ENCODE measurements at regions not wholly inside any gene's neighbourhood (a gene's known extent, or its start where the extent isn't known, plus 50 kb on each side); places are given as distances from the start of the nearest gene placed in this dataset.

DNA sequence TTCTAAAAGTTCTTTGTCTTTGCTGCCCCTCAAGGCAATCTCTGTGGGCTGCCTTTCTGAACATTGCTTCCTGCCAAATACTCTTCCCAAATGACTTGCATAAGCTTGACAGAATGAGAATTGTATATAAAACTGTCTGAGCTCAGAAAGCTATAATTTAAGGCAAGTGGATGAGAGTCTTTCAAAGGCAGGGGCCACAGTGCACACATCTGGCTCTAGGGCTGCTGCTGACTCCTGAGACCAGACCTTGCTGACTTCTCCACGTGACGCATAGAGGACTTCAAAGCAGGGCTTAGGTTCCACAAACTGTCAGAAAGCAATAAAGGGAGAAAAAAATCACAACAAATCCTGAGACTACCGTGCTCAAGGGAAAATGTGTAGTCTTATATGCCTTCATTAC lies 79.4 kb upstream of the DIRAS2 start (continued):
- no peak for TF ChIP-seq ELF1 (IDR thresholded peaks at IDR 0.05)

DNA sequence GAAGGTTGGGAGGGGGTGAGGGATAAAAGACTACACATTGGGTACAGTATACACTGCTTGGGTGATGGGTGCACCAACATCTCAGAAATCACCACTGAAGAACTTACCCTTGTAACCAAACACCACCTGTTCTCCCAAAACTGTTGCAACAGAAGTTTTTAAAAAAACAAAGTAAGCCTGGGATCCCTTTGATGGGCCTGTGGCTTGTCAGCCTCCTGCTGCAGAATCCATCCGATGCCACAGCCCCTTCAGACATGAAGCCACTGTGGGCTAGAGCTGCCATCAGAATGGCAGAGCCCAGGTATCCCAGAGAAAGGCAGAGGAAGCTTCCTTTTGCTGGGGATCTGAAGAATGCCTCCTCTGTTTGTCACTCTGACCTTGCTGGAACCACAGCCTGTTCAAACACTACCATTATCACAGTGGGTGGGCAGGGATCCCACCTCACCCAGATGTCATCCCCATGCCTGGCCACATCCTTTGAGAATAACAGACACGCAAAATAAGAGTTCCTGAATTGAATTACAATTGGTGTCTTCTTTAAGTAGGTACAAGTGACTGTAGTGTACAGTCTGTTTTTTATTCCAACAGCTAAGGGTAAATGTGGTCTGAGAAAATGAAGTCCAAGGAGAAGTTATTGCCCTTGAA lies 78.1 kb upstream of the DIRAS2 start:
- Histone ChIP-seq H3K4me3 (ENCODE audit: low read depth in 2 of 2, low read length in 1 of 2) (no peak overlapping the region), H3K9me2 (no peaks in the 10 kb centered on the region), H2AFZ (ENCODE audit: low read depth) (no peak overlapping the region), H3K9ac (no peak overlapping the region), H3K27me3 (ENCODE audit: insufficient read depth) (no peaks in the 10 kb centered on the region), H3K4me2 (no peak overlapping the region), H3K9me3 (no peaks in the 10 kb centered on the region), H3K36me3 (replicated peaks in 1 of 2; ENCODE audit: control insufficient read depth in 1 of 2, insufficient read depth in 2 of 2, low read length in 1 of 2) (no peaks in the 10 kb centered on the region), H3K27ac (ENCODE audit: low read depth in 2 of 2, low read length in 1 of 2) (no peak overlapping the region), H3K79me2 (ENCODE audit: insufficient read depth) (no peaks in the 10 kb centered on the region), H3K4me1 (ENCODE audit: control insufficient read depth in 1 of 2, insufficient read depth in 2 of 2, low read depth in 1 of 2, low read length in 1 of 2) (no peaks in the 10 kb centered on the region), H3F3A (replicated peaks; ENCODE audit: insufficient read depth) (no peaks in the 10 kb centered on the region), H4K20me1 (ENCODE audit: insufficient read depth) (no peaks in the 10 kb centered on the region)
- TF ChIP-seq EZH2phosphoT487 (IDR thresholded peaks at IDR 0.05; ENCODE audit: borderline replicate concordance, low read depth) (no peak), NFIC (IDR thresholded peaks at IDR 0.05; ENCODE audit: borderline replicate concordance) (no peak), FOXM1 (IDR thresholded peaks at IDR 0.05; ENCODE audit: low read depth) (no peak), RXRA (IDR thresholded peaks at IDR 0.05; ENCODE audit: borderline replicate concordance, low read depth) (no peak), TCF12 (IDR thresholded peaks at IDR 0.05) (no peak), MEF2A (IDR thresholded peaks at IDR 0.05; ENCODE audit: borderline replicate concordance, low read depth) (no peak), TEAD4 (IDR thresholded peaks at IDR 0.05; ENCODE audit: borderline replicate concordance, insufficient read depth) (no peak), TAF1 (IDR thresholded peaks at IDR 0.05; ENCODE audit: borderline replicate concordance, low read depth, low read length) (no peak), CHD2 (IDR thresholded peaks at IDR 0.05; ENCODE audit: low read length, partially characterized antibody) (no peak), POLR2AphosphoS5 (IDR thresholded peaks at IDR 0.05; ENCODE audit: low read depth, low read length) (no peak), MXI1 (IDR thresholded peaks at IDR 0.05; ENCODE audit: low read depth, low read length) (no peak)
- TF ChIP-seq, protein P1, sequence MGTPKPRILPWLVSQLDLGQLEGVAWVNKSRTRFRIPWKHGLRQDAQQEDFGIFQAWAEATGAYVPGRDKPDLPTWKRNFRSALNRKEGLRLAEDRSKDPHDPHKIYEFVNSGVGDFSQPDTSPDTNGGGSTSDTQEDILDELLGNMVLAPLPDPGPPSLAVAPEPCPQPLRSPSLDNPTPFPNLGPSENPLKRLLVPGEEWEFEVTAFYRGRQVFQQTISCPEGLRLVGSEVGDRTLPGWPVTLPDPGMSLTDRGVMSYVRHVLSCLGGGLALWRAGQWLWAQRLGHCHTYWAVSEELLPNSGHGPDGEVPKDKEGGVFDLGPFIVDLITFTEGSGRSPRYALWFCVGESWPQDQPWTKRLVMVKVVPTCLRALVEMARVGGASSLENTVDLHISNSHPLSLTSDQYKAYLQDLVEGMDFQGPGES (IDR thresholded peaks at IDR 0.05; ENCODE audit: low read depth, low read length): no peak
- TF ChIP-seq, protein P2, sequence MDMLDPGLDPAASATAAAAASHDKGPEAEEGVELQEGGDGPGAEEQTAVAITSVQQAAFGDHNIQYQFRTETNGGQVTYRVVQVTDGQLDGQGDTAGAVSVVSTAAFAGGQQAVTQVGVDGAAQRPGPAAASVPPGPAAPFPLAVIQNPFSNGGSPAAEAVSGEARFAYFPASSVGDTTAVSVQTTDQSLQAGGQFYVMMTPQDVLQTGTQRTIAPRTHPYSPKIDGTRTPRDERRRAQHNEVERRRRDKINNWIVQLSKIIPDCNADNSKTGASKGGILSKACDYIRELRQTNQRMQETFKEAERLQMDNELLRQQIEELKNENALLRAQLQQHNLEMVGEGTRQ (IDR thresholded peaks at IDR 0.05; ENCODE audit: borderline replicate concordance, low read depth, low read length): no peak
- TF ChIP-seq, protein P3, sequence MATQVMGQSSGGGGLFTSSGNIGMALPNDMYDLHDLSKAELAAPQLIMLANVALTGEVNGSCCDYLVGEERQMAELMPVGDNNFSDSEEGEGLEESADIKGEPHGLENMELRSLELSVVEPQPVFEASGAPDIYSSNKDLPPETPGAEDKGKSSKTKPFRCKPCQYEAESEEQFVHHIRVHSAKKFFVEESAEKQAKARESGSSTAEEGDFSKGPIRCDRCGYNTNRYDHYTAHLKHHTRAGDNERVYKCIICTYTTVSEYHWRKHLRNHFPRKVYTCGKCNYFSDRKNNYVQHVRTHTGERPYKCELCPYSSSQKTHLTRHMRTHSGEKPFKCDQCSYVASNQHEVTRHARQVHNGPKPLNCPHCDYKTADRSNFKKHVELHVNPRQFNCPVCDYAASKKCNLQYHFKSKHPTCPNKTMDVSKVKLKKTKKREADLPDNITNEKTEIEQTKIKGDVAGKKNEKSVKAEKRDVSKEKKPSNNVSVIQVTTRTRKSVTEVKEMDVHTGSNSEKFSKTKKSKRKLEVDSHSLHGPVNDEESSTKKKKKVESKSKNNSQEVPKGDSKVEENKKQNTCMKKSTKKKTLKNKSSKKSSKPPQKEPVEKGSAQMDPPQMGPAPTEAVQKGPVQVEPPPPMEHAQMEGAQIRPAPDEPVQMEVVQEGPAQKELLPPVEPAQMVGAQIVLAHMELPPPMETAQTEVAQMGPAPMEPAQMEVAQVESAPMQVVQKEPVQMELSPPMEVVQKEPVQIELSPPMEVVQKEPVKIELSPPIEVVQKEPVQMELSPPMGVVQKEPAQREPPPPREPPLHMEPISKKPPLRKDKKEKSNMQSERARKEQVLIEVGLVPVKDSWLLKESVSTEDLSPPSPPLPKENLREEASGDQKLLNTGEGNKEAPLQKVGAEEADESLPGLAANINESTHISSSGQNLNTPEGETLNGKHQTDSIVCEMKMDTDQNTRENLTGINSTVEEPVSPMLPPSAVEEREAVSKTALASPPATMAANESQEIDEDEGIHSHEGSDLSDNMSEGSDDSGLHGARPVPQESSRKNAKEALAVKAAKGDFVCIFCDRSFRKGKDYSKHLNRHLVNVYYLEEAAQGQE (IDR thresholded peaks at IDR 0.05; ENCODE audit: low read depth, low read length): no peak
- CTCF ChIA-PET: interaction anchor here (0.9 kb wide), 1 partner anchor 150 kb away, joined by 3 read pairs; no protein-coding TSS in a partner anchor
- DNase-seq: no peak
- POLR2A ChIA-PET: no interaction called here
- 12% methylated on average over 2 of the region's 2 CpGs for WGBS (ENCODE audit: low lambda C conversion rate)
